ENCODE measurements at regions not wholly inside any gene's neighbourhood (a gene's known extent, or its start where the extent isn't known, plus 50 kb on each side); places are given as distances from the start of the nearest gene placed in this dataset.

- Histone ChIP-seq H3K27ac (ENCODE audit: low read length, poor library complexity, severe bottlenecking) (no peak overlapping the region), H3K36me3 (ENCODE audit: control insufficient read depth in 1 of 2, insufficient read depth in 2 of 2, low read depth in 1 of 2, low read length in 2 of 2) (no peaks in the 10 kb centered on the region), H4K91ac (ENCODE audit: low read length) (no peak overlapping the region), H3K4ac (ENCODE audit: low read depth in 1 of 2, low read length in 2 of 2) (no peak overlapping the region), H2BK12ac (ENCODE audit: low read length in 2 of 2) (no peak overlapping the region), H3K4me1 (ENCODE audit: control insufficient read depth, insufficient read depth, low read depth, low read length) (no peaks in the 10 kb centered on the region), H3K79me1 (replicated peaks; ENCODE audit: low read length, poor library complexity, severe bottlenecking) (no peaks in the 10 kb centered on the region), H3K9me3 (ENCODE audit: control insufficient read depth, low read length) (no peaks in the 10 kb centered on the region), H2BK15ac (ENCODE audit: low read depth, poor library complexity, severe bottlenecking) (no peak overlapping the region), H3K9ac (ENCODE audit: low read length) (peak overlapping the region; percentile 17), H3K4me2 (ENCODE audit: low read length, poor library complexity, severe bottlenecking) (no peak overlapping the region), H3K23ac (ENCODE audit: low read length in 2 of 2) (no peak overlapping the region), H2BK5ac (ENCODE audit: low read depth, low read length, poor library complexity, severe bottlenecking) (no peak overlapping the region), H4K8ac (ENCODE audit: low read length) (no peak overlapping the region), H3K18ac (ENCODE audit: low read depth in 1 of 2, low read length in 2 of 2) (no peak overlapping the region), H3K14ac (ENCODE audit: low read length in 2 of 2) (no peak overlapping the region), H3K4me3 (ENCODE audit: insufficient read depth in 1 of 2, low read depth in 1 of 2, low read length in 2 of 2) (no peak overlapping the region), H2AFZ (ENCODE audit: low read depth, low read length) (no peak overlapping the region), H2AK5ac (ENCODE audit: low read length, severe bottlenecking) (no peak overlapping the region), H3K27me3 (ENCODE audit: control insufficient read depth in 1 of 2, insufficient read depth in 1 of 2, low read length in 2 of 2) (no peaks in the 10 kb centered on the region), H2BK120ac (ENCODE audit: low read depth, low read length) (no peak overlapping the region)
- DNase-seq = no peak
- 89% methylated on average over 10 of the region's 11 CpGs for WGBS
These were observed 120.7 kb downstream of the NGF start for GRCh38 chr1:115217150-115218033.

GRCh38 chr1:115215703-115216521, 122.1 kb downstream of the NGF start:
- Histone ChIP-seq H3K9me3 (ENCODE audit: control insufficient read depth, low read length) (no peaks in the 10 kb centered on the region), H2BK15ac (ENCODE audit: low read depth, poor library complexity, severe bottlenecking) (no peak overlapping the region), H2BK12ac (ENCODE audit: low read length in 2 of 2) (no peak overlapping the region), H3K9ac (ENCODE audit: low read length) (no peak overlapping the region), H3K4me3 (ENCODE audit: insufficient read depth in 1 of 2, low read depth in 1 of 2, low read length in 2 of 2) (no peak overlapping the region), H3K23ac (ENCODE audit: low read length in 2 of 2) (no peak overlapping the region), H4K91ac (ENCODE audit: low read length) (no peak overlapping the region), H3K27ac (ENCODE audit: low read length, poor library complexity, severe bottlenecking) (no peak overlapping the region), H3K4me2 (ENCODE audit: low read length, poor library complexity, severe bottlenecking) (no peak overlapping the region), H2AK5ac (ENCODE audit: low read length, severe bottlenecking) (no peak overlapping the region), H3K18ac (ENCODE audit: low read depth in 1 of 2, low read length in 2 of 2) (no peak overlapping the region), H3K36me3 (ENCODE audit: control insufficient read depth in 1 of 2, insufficient read depth in 2 of 2, low read depth in 1 of 2, low read length in 2 of 2) (no peaks in the 10 kb centered on the region), H2BK120ac (ENCODE audit: low read depth, low read length) (no peak overlapping the region), H3K4me1 (ENCODE audit: control insufficient read depth, insufficient read depth, low read depth, low read length) (no peaks in the 10 kb centered on the region), H3K4ac (ENCODE audit: low read depth in 1 of 2, low read length in 2 of 2) (no peak overlapping the region), H3K79me1 (replicated peaks; ENCODE audit: low read length, poor library complexity, severe bottlenecking) (no peaks in the 10 kb centered on the region), H3K14ac (ENCODE audit: low read length in 2 of 2) (no peak overlapping the region), H2AFZ (ENCODE audit: low read depth, low read length) (no peak overlapping the region), H2BK5ac (ENCODE audit: low read depth, low read length, poor library complexity, severe bottlenecking) (no peak overlapping the region), H4K8ac (ENCODE audit: low read length) (no peak overlapping the region), H3K27me3 (ENCODE audit: control insufficient read depth in 1 of 2, insufficient read depth in 1 of 2, low read length in 2 of 2) (no peaks in the 10 kb centered on the region)
- no peak for DNase-seq
- WGBS = 85% methylated on average over 2 of the region's 4 CpGs

GRCh38 chr1:115215110-115215509, 122.9 kb downstream of the NGF start:
- no peak overlapping the region for H2BK15ac ChIP-seq (ENCODE audit: low read depth, poor library complexity, severe bottlenecking)
- no peak overlapping the region for H2AK5ac ChIP-seq (ENCODE audit: low read length, severe bottlenecking)
- H4K91ac ChIP-seq (ENCODE audit: low read length) = no peak overlapping the region
- no peak overlapping the region for H3K23ac ChIP-seq (ENCODE audit: low read length in 2 of 2)
- H3K36me3 ChIP-seq (ENCODE audit: control insufficient read depth in 1 of 2, insufficient read depth in 2 of 2, low read depth in 1 of 2, low read length in 2 of 2) = no peaks in the 10 kb centered on the region
- no peak overlapping the region for H2AFZ ChIP-seq (ENCODE audit: low read depth, low read length)
- no peak overlapping the region for H3K4me2 ChIP-seq (ENCODE audit: low read length, poor library complexity, severe bottlenecking)
- no peak overlapping the region for H3K4me3 ChIP-seq (ENCODE audit: insufficient read depth in 1 of 2, low read depth in 1 of 2, low read length in 2 of 2)
- WGBS = 97% methylated on average over 3 of the region's 3 CpGs
- H3K79me1 ChIP-seq (replicated peaks; ENCODE audit: low read length, poor library complexity, severe bottlenecking) = no peaks in the 10 kb centered on the region
- H2BK12ac ChIP-seq (ENCODE audit: low read length in 2 of 2) = no peak overlapping the region
- no peak overlapping the region for H2BK120ac ChIP-seq (ENCODE audit: low read depth, low read length)
- H3K27me3 ChIP-seq (ENCODE audit: control insufficient read depth in 1 of 2, insufficient read depth in 1 of 2, low read length in 2 of 2) = no peaks in the 10 kb centered on the region
- no peak overlapping the region for H3K14ac ChIP-seq (ENCODE audit: low read length in 2 of 2)
- no peak overlapping the region for H3K9ac ChIP-seq (ENCODE audit: low read length)
- no peaks in the 10 kb centered on the region for H3K4me1 ChIP-seq (ENCODE audit: control insufficient read depth, insufficient read depth, low read depth, low read length)
- no peak for DNase-seq
- no peak overlapping the region for H3K27ac ChIP-seq (ENCODE audit: low read length, poor library complexity, severe bottlenecking)
- H3K9me3 ChIP-seq (ENCODE audit: control insufficient read depth, low read length) = no peaks in the 10 kb centered on the region
- no peak overlapping the region for H2BK5ac ChIP-seq (ENCODE audit: low read depth, low read length, poor library complexity, severe bottlenecking)
- H4K8ac ChIP-seq (ENCODE audit: low read length) = no peak overlapping the region
- no peak overlapping the region for H3K18ac ChIP-seq (ENCODE audit: low read depth in 1 of 2, low read length in 2 of 2)
- no peak overlapping the region for H3K4ac ChIP-seq (ENCODE audit: low read depth in 1 of 2, low read length in 2 of 2)

GRCh38 chr1:115214098-115214497, 124.0 kb downstream of the NGF start:
- no peaks in the 10 kb centered on the region for H3K4me1 ChIP-seq (ENCODE audit: control insufficient read depth, insufficient read depth, low read depth, low read length)
- H3K18ac ChIP-seq (ENCODE audit: low read depth in 1 of 2, low read length in 2 of 2) = no peak overlapping the region
- no peak overlapping the region for H3K9ac ChIP-seq (ENCODE audit: low read length)
- no peaks in the 10 kb centered on the region for H3K27me3 ChIP-seq (ENCODE audit: control insufficient read depth in 1 of 2, insufficient read depth in 1 of 2, low read length in 2 of 2)
- 75% methylated on average over 1 of the region's 1 CpG for WGBS
- no peak overlapping the region for H2AK5ac ChIP-seq (ENCODE audit: low read length, severe bottlenecking)
- H3K4me3 ChIP-seq (ENCODE audit: insufficient read depth in 1 of 2, low read depth in 1 of 2, low read length in 2 of 2) = no peak overlapping the region
- H3K36me3 ChIP-seq (ENCODE audit: control insufficient read depth in 1 of 2, insufficient read depth in 2 of 2, low read depth in 1 of 2, low read length in 2 of 2) = no peaks in the 10 kb centered on the region
- no peak overlapping the region for H2AFZ ChIP-seq (ENCODE audit: low read depth, low read length)
- no peak overlapping the region for H2BK120ac ChIP-seq (ENCODE audit: low read depth, low read length)
- no peak overlapping the region for H3K4ac ChIP-seq (ENCODE audit: low read depth in 1 of 2, low read length in 2 of 2)
- no peak for DNase-seq
- H2BK15ac ChIP-seq (ENCODE audit: low read depth, poor library complexity, severe bottlenecking) = no peak overlapping the region
- H3K14ac ChIP-seq (ENCODE audit: low read length in 2 of 2) = no peak overlapping the region
- no peak overlapping the region for H2BK12ac ChIP-seq (ENCODE audit: low read length in 2 of 2)
- H3K79me1 ChIP-seq (replicated peaks; ENCODE audit: low read length, poor library complexity, severe bottlenecking) = no peaks in the 10 kb centered on the region
- no peak overlapping the region for H3K23ac ChIP-seq (ENCODE audit: low read length in 2 of 2)
- H4K8ac ChIP-seq (ENCODE audit: low read length) = no peak overlapping the region
- no peak overlapping the region for H4K91ac ChIP-seq (ENCODE audit: low read length)
- no peak overlapping the region for H2BK5ac ChIP-seq (ENCODE audit: low read depth, low read length, poor library complexity, severe bottlenecking)
- no peaks in the 10 kb centered on the region for H3K9me3 ChIP-seq (ENCODE audit: control insufficient read depth, low read length)
- no peak overlapping the region for H3K4me2 ChIP-seq (ENCODE audit: low read length, poor library complexity, severe bottlenecking)
- no peak overlapping the region for H3K27ac ChIP-seq (ENCODE audit: low read length, poor library complexity, severe bottlenecking)

Data from mesenchymal stem cell (in vitro differentiated cells and primary cell).